ENCODE measurements at regions not wholly inside any gene's neighbourhood (a gene's known extent, or its start where the extent isn't known, plus 50 kb on each side); places are given as distances from the start of the nearest gene placed in this dataset.

DNA sequence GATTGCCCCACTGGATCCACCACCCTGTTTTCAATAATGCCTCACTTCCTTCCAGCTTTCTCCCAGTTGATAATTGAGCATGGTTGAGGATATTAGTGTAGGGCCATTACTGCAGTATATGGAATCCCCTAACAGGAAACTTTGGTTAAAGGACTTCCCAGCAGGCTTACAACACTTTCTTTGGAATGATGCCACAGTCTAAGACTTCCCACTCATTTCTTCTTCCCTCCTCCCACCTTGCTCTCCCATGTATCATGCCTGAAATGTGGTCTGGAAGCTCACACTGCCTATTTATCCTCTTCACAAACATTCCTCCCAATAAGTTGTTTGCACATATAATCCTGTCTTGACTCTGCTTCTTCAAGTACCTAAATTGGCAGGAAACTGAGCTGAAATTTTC lies 863.3 kb downstream of the CENPC start:
- ChIA-PET CTCF (ENCODE audit: unreplicated experiment) (no interaction called here), POLR2A (interaction anchor here (1.1 kb wide), 2 partner anchors 10 to 16 kb away, joined by 4 to 5 read pairs; no protein-coding TSS in a partner anchor)
- Histone ChIP-seq H2AFZ (ENCODE audit: low read length) (no peak overlapping the region), H3K9me3 (ENCODE audit: low read length) (0 out of 2 replicates have a peak, but pooled peaks cover 5% of the 10 kb centered on the region), H3K27ac (ENCODE audit: low read depth, low read length, poor library complexity, severe bottlenecking) (no peak overlapping the region), H4K20me1 (ENCODE audit: insufficient read depth, low read length) (no peaks in the 10 kb centered on the region), H3K79me2 (ENCODE audit: insufficient read depth, low read depth, low read length) (no peaks in the 10 kb centered on the region), H3K4me2 (ENCODE audit: low read length) (no peak overlapping the region), H3K9me2 (ENCODE audit: insufficient read depth, low read length) (no peaks in the 10 kb centered on the region), H3K4me1 (ENCODE audit: insufficient read depth, low read length, poor library complexity, severe bottlenecking) (no peaks in the 10 kb centered on the region), H3K36me3 (ENCODE audit: insufficient read depth, low read length) (no peaks in the 10 kb centered on the region), H3K4me3 (ENCODE audit: low read depth, low read length, poor library complexity, severe bottlenecking) (no peak overlapping the region)
- TF ChIP-seq EZH2phosphoT487 (IDR thresholded peaks at IDR 0.05; ENCODE audit: borderline replicate concordance, low read depth, low read length): no peak
- TF ChIP-seq, protein P1, sequence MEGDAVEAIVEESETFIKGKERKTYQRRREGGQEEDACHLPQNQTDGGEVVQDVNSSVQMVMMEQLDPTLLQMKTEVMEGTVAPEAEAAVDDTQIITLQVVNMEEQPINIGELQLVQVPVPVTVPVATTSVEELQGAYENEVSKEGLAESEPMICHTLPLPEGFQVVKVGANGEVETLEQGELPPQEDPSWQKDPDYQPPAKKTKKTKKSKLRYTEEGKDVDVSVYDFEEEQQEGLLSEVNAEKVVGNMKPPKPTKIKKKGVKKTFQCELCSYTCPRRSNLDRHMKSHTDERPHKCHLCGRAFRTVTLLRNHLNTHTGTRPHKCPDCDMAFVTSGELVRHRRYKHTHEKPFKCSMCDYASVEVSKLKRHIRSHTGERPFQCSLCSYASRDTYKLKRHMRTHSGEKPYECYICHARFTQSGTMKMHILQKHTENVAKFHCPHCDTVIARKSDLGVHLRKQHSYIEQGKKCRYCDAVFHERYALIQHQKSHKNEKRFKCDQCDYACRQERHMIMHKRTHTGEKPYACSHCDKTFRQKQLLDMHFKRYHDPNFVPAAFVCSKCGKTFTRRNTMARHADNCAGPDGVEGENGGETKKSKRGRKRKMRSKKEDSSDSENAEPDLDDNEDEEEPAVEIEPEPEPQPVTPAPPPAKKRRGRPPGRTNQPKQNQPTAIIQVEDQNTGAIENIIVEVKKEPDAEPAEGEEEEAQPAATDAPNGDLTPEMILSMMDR (conservative IDR thresholded peaks at IDR 0.05; ENCODE audit: low read length): no peak
- no TSS peak for BruUV-seq (replicated peaks)
- DNase-seq (ENCODE audit: low spot score): no peak
- intact Hi-C loops (cut with micrococcal nuclease; ENCODE audit: unreplicated experiment): no loop called here

DNA sequence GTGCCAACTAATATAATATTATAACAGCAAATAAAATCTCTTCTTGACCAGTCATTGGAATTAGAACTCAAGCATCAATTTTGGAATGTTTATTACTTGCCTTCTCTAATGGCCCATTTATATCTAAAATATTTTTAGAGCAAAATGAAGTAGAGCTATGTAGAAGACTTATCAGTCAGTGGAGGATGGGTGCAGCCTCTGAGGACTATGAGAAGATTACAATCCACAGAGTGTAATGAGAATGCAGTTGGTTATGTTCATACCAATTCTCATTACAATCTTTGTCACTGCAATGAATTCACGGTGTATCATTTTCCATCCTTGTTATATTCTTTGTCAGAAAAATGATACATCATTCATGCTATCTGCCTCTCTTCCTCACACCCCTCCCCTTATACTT lies 878.1 kb downstream of the CENPC start:
- POLR2A ChIA-PET: interaction anchor here (0.6 kb wide), 1 partner anchor 147 kb away, joined by 3 read pairs; no protein-coding TSS in a partner anchor
- Histone ChIP-seq H3K27ac (ENCODE audit: low read depth, low read length, poor library complexity, severe bottlenecking) (no peak overlapping the region), H4K20me1 (ENCODE audit: insufficient read depth, low read length) (no peaks in the 10 kb centered on the region), H3K4me2 (ENCODE audit: low read length) (no peak overlapping the region), H3K79me2 (ENCODE audit: insufficient read depth, low read depth, low read length) (no peaks in the 10 kb centered on the region), H3K36me3 (ENCODE audit: insufficient read depth, low read length) (no peaks in the 10 kb centered on the region), H2AFZ (ENCODE audit: low read length) (no peak overlapping the region), H3K9me2 (ENCODE audit: insufficient read depth, low read length) (no peaks in the 10 kb centered on the region), H3K9me3 (ENCODE audit: low read length) (no peaks in the 10 kb centered on the region), H3K4me1 (ENCODE audit: insufficient read depth, low read length, poor library complexity, severe bottlenecking) (no peaks in the 10 kb centered on the region), H3K4me3 (ENCODE audit: low read depth, low read length, poor library complexity, severe bottlenecking) (no peak overlapping the region)
- intact Hi-C loops (cut with micrococcal nuclease; ENCODE audit: unreplicated experiment): no loop called here
- CTCF ChIA-PET (ENCODE audit: unreplicated experiment): no interaction called here
- DNase-seq (ENCODE audit: low spot score): no peak
- BruUV-seq (replicated peaks): no TSS peak
- TF ChIP-seq EZH2phosphoT487 (IDR thresholded peaks at IDR 0.05; ENCODE audit: borderline replicate concordance, low read depth, low read length): no peak
- TF ChIP-seq, protein P1 (conservative IDR thresholded peaks at IDR 0.05; ENCODE audit: low read length): no peak

DNA sequence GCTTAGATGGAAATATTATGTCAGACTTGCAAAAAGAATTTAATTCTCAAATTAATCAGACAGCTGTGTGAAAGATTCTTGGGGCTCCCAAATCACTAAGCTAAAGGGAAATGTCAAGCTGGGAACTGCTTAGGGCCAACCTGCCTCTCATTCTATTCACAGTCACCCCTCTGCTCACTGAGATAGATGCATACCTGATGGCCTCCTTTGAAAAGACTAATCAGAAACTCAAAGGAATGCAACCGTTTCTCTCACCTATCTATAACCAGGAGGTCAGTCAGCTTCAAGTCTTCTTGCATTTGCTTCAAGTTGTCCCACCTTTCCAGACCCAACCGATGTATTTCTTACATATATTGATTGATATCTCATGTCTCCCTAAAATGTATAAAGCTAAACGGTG lies 882.7 kb downstream of the CENPC start:
- intact Hi-C loops (cut with micrococcal nuclease; ENCODE audit: unreplicated experiment): no loop called here
- H4K20me1 ChIP-seq (ENCODE audit: insufficient read depth, low read length): no peaks in the 10 kb centered on the region
- no peaks in the 10 kb centered on the region for H3K4me1 ChIP-seq (ENCODE audit: insufficient read depth, low read length, poor library complexity, severe bottlenecking)
- CTCF ChIA-PET (ENCODE audit: unreplicated experiment): no interaction called here
- TF ChIP-seq, protein P1 (conservative IDR thresholded peaks at IDR 0.05; ENCODE audit: low read length): no peak
- no peak for TF ChIP-seq EZH2phosphoT487 (IDR thresholded peaks at IDR 0.05; ENCODE audit: borderline replicate concordance, low read depth, low read length)
- H3K9me2 ChIP-seq (ENCODE audit: insufficient read depth, low read length): no peaks in the 10 kb centered on the region
- no peak overlapping the region for H2AFZ ChIP-seq (ENCODE audit: low read length)
- no TSS peak for BruUV-seq (replicated peaks)
- no peak overlapping the region for H3K27ac ChIP-seq (ENCODE audit: low read depth, low read length, poor library complexity, severe bottlenecking)
- no peak overlapping the region for H3K4me3 ChIP-seq (ENCODE audit: low read depth, low read length, poor library complexity, severe bottlenecking)
- H3K4me2 ChIP-seq (ENCODE audit: low read length): no peak overlapping the region
- H3K79me2 ChIP-seq (ENCODE audit: insufficient read depth, low read depth, low read length): no peaks in the 10 kb centered on the region
- POLR2A ChIA-PET: interaction anchor here (0.7 kb wide), 1 partner anchor 27 kb away, joined by 3 read pairs; no protein-coding TSS in a partner anchor
- DNase-seq (ENCODE audit: low spot score): no peak
- H3K36me3 ChIP-seq (ENCODE audit: insufficient read depth, low read length): no peaks in the 10 kb centered on the region
- no peaks in the 10 kb centered on the region for H3K9me3 ChIP-seq (ENCODE audit: low read length)

Data from OCI-LY7 (cell line).